A673 (cell line): ENCODE measurements at regions not wholly inside any gene's neighbourhood (a gene's known extent, or its start where the extent isn't known, plus 50 kb on each side); places are given as distances from the start of the nearest gene placed in this dataset.

Source experiments
- BruUV-seq: library from RNA; stranded (reverse); fragments of 400-500 nt; replicated peaks from 2 replicates; lab custom pipeline; 2021; lab: Mats Ljungman, UMichigan
- CTCF ChIA-PET: fragments of 300-600 bp; sonication (Branson Sonifier 250); formaldehyde crosslinking; loops from one replicate; lab custom pipeline; 2022; ENCODE audit warnings: antibody characterized with exemption; lab: Charles Lee
- POLR2A ChIA-PET: fragments of 300-600 bp; sonication (Branson Sonifier 250); formaldehyde crosslinking; loops from one replicate; lab custom pipeline; 2022; ENCODE audit warnings: antibody characterized with exemption; ENCODE audit not compliant: low non-redundant PET; lab: Charles Lee
- DNase-seq: peaks from one replicate; pipeline ENCODE4 v3.0.0-alpha.2; 2015; ENCODE audit warnings: low spot score
- H3K27ac ChIP-seq: fragments of 200-600 bp; sonication (generic); 2 replicates; pipeline ENCODE4 v1.5.1; 2016; ENCODE audit warnings: mixed run types, low read depth, mild to moderate bottlenecking, mixed read lengths, antibody characterized with exemption, low read length; ENCODE audit not compliant: poor library complexity, severe bottlenecking
- H3K27me3 ChIP-seq: fragments of 200-600 bp; sonication (generic); replicated peaks from 2 replicates; pipeline ENCODE4 v1.6.1; 2017; ENCODE audit warnings: mixed run types, low read depth, mild to moderate bottlenecking, mixed read lengths, antibody characterized with exemption, low read length; ENCODE audit not compliant: insufficient read depth, poor library complexity
- H3K36me3 ChIP-seq: fragments of 200-600 bp; sonication (generic); 2 replicates; pipeline ENCODE4 v1.6.1; 2016; ENCODE audit warnings: mixed run types, mild to moderate bottlenecking, mixed read lengths, antibody characterized with exemption, low read length; ENCODE audit not compliant: insufficient read depth, poor library complexity, severe bottlenecking
- H3K4me1 ChIP-seq: fragments of 200-600 bp; sonication (generic); 2 replicates; pipeline ENCODE4 v1.6.1; 2017; ENCODE audit warnings: mixed run types, mild to moderate bottlenecking, mixed read lengths, antibody characterized with exemption, low read length; ENCODE audit not compliant: insufficient read depth, poor library complexity, severe bottlenecking
- H3K4me3 ChIP-seq: fragments of 200-600 bp; sonication (generic); 2 replicates; pipeline ENCODE4 v1.5.1; 2016; ENCODE audit warnings: low read depth, mixed run types, mild to moderate bottlenecking, mixed read lengths, low read length; ENCODE audit not compliant: poor library complexity, severe bottlenecking
- H3K9me3 ChIP-seq: fragments of 200-600 bp; sonication (generic); 2 replicates; pipeline ENCODE4 v1.6.1; 2016; ENCODE audit warnings: mixed run types, low read depth, mild to moderate bottlenecking, mixed read lengths, antibody characterized with exemption, low read length; ENCODE audit not compliant: poor library complexity, severe bottlenecking
- EZH2 ChIP-seq: fragments of 200-600 bp; sonication (generic); IDR thresholded peaks from 2 replicates; pipeline ENCODE4 v1.6.1; 2017; ENCODE audit warnings: borderline replicate concordance, low read depth, mild to moderate bottlenecking, mixed read lengths, antibody characterized with exemption, low read length; ENCODE audit not compliant: poor library complexity, severe bottlenecking
- intact Hi-C: fragments of 100-400 bp; cut with micrococcal nuclease; formaldehyde crosslinking; loops from one replicate; pipeline ENCODE4 v1.10.0; 2022; ENCODE audit not compliant: unreplicated experiment
- TF ChIP-seq, protein P1 (sequence below): fragments of 300-800, 200-600 bp; sonication (generic); conservative IDR thresholded peaks from 2 replicates; pipeline ENCODE4 v1.5.1; 2017; ENCODE audit warnings: low read depth, mild to moderate bottlenecking, antibody characterized with exemption, low read length, moderate library complexity, mixed read lengths

DNA sequence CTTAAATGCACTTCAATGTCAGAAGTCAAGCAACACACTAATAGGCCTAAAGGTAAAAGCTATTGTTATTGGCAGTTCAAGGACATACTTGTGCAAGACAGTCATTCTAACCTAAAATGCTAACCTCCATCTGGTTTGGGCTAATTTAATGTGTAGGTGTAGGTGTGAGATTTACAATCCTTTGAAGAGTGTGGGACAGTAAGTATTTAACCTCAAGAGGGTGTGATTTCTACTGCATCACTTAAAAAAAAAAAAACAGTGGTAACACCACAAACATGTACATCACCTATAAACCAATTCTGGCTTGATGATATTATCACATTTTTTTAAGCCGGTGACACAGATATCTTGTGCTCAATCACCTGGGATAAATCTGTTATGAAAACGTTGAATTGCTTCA is 127.5 kb upstream of the MEF2C start:
- intact Hi-C loops: no loop called here
- no peak overlapping the region for H3K27ac ChIP-seq

DNA sequence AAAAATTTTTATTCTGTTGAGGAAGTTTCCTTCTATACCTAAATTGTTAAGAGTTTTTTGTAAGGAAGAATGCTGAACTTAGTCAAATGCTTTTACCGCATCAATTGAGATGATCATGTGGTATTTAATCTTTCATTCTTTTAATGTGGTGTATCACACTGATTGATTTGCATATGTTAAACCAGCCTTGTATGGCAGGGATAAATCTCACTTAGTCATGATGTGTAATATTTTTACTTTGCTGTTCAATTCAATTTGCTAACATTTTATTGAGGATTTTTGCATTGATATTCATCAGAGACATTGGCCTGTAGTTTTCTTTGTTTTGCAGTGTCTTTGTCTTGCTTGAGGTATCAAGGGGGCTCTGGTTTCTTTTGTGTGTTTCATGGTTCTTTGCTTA is 125.3 kb upstream of the MEF2C start:
- CTCF ChIA-PET: no interaction called here
- Histone ChIP-seq H3K27me3 (no peaks in the 10 kb centered on the region), H3K4me1 (no peaks in the 10 kb centered on the region), H3K4me3 (no peak overlapping the region), H3K9me3 (no peaks in the 10 kb centered on the region), H3K36me3 (no peaks in the 10 kb centered on the region), H3K27ac (no peak overlapping the region)
- TF ChIP-seq, protein P1, sequence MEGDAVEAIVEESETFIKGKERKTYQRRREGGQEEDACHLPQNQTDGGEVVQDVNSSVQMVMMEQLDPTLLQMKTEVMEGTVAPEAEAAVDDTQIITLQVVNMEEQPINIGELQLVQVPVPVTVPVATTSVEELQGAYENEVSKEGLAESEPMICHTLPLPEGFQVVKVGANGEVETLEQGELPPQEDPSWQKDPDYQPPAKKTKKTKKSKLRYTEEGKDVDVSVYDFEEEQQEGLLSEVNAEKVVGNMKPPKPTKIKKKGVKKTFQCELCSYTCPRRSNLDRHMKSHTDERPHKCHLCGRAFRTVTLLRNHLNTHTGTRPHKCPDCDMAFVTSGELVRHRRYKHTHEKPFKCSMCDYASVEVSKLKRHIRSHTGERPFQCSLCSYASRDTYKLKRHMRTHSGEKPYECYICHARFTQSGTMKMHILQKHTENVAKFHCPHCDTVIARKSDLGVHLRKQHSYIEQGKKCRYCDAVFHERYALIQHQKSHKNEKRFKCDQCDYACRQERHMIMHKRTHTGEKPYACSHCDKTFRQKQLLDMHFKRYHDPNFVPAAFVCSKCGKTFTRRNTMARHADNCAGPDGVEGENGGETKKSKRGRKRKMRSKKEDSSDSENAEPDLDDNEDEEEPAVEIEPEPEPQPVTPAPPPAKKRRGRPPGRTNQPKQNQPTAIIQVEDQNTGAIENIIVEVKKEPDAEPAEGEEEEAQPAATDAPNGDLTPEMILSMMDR: no peak
- no peak for TF ChIP-seq EZH2
- POLR2A ChIA-PET: no interaction called here
- no TSS peak for BruUV-seq
- intact Hi-C loops: no loop called here
- DNase-seq: no peak

More for the DNA sequence above, 127.5 kb upstream of the MEF2C start:
- TF ChIP-seq, protein P1: no peak
- TF ChIP-seq EZH2: no peak
- POLR2A ChIA-PET: no interaction called here
- Histone ChIP-seq H3K9me3 (no peaks in the 10 kb centered on the region), H3K27me3 (no peaks in the 10 kb centered on the region), H3K4me3 (no peak overlapping the region), H3K4me1 (no peaks in the 10 kb centered on the region), H3K36me3 (no peaks in the 10 kb centered on the region)
- CTCF ChIA-PET: no interaction called here
- no peak for DNase-seq
- BruUV-seq: no TSS peak

DNA sequence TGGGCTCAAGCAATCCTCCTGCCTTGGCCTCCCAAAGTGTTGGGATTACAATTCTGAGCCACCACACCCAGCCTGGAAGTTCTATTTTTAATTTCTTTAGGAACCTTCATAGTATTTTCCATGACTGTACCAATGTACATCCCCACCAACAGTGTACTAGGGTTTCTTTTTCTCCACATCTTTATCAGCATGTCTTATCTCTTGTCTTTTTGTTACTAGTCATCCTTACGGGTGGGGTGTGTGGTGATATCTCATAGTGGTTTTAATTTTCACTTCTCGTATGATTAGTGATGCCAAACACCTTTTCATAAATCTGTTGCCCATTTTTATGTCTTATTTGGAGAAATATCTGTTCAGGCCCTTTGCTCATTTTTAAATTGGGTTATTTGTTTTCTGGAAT is 123.0 kb upstream of the MEF2C start:
- no TSS peak for BruUV-seq
- no peak for DNase-seq
- POLR2A ChIA-PET: no interaction called here
- Histone ChIP-seq H3K27ac (no peak overlapping the region), H3K4me1 (no peaks in the 10 kb centered on the region), H3K4me3 (no peak overlapping the region), H3K27me3 (no peaks in the 10 kb centered on the region), H3K9me3 (no peaks in the 10 kb centered on the region), H3K36me3 (no peaks in the 10 kb centered on the region)
- CTCF ChIA-PET: no interaction called here
- intact Hi-C loops: no loop called here
- TF ChIP-seq, protein P1: no peak
- TF ChIP-seq EZH2: no peak
